Astrocyte of the spinal cord (primary cell): ENCODE measurements at regions not wholly inside any gene's neighbourhood (a gene's known extent, or its start where the extent isn't known, plus 50 kb on each side); places are given as distances from the start of the nearest gene placed in this dataset.

ENCODE experiments used
- DNase-seq: peaks from one replicate; pipeline ENCODE4 v3.0.0; 2011; ENCODE audit warnings: low read depth, low spot score
- H3K4me3 ChIP-seq: 2 replicates; pipeline ENCODE4 v1.5.1; 2011; ENCODE audit warnings: low read depth, mild to moderate bottlenecking, low read length, moderate library complexity
- in situ Hi-C: cut with HindIII; loops from 2 replicates; pipeline ENCODE4 v1.10.0; 2017; ENCODE audit warnings: low sequenced_read_pairs
- TF ChIP-seq, protein P1 (sequence below): IDR thresholded peaks from 2 replicates; pipeline ENCODE4 v1.5.1; 2012; ENCODE audit warnings: low read depth, mild to moderate bottlenecking, low read length, inconsistent platforms

DNA sequence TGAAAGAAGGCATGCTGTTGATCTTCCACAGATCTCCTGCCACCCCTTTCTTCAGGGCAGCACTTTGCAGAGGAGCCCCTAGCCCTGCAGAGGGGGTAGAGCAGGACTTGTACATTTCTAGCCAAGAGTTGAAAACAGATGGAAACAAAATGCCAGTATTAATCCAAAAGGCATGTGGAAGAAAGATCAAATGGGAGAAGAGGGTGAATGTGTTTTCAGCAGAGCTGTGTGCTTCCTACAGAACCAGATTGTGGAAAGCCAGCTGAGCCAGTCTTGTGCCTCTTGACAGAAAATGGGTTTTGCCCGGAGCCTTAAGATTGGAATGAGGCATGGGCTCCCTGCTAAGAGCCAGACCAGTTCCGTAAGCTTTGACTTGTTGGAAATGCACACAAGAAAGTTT lies 105.2 kb upstream of the TSPAN2 start:
- no peak for DNase-seq
- TF ChIP-seq, protein P1, sequence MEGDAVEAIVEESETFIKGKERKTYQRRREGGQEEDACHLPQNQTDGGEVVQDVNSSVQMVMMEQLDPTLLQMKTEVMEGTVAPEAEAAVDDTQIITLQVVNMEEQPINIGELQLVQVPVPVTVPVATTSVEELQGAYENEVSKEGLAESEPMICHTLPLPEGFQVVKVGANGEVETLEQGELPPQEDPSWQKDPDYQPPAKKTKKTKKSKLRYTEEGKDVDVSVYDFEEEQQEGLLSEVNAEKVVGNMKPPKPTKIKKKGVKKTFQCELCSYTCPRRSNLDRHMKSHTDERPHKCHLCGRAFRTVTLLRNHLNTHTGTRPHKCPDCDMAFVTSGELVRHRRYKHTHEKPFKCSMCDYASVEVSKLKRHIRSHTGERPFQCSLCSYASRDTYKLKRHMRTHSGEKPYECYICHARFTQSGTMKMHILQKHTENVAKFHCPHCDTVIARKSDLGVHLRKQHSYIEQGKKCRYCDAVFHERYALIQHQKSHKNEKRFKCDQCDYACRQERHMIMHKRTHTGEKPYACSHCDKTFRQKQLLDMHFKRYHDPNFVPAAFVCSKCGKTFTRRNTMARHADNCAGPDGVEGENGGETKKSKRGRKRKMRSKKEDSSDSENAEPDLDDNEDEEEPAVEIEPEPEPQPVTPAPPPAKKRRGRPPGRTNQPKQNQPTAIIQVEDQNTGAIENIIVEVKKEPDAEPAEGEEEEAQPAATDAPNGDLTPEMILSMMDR = no peak
- in situ Hi-C loops = no loop called here

DNA sequence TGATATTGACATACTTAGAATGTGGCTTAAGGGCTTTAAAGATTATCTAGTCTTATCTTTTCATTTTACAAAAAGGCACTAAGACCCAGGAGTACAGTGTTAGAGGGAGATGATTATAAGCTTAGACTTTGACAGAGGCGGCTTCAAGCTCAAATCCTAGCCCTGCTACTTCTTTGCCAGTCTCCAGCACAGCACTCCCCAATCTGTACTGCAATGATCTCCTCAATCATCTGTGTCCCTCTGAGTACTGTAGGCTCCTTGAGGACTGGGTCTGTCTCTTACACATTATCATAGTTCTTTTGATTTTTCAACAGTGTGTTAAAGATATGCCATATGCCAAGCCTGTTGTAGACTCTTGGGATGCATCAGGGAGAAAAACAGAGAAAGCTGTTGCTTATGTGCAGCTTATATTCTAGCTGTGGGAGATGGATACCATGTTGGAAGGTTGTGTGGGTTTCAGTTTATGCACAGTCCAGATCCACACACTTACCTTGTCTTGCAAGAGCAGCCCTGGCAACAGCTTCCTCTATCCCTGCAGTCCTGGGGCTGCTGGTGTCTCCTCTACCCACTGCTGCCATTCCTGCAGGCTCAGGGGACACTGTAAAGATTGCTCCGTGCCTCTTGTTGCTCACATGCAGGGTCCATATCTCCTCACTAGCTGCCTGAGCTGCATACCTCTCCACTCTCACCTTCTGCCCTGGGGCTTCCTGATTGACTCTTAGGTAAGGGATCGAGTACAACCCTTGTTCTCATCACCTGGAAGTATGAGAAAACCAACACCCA lies 103.9 kb upstream of the TSPAN2 start:
- in situ Hi-C loops = no loop called here
- TF ChIP-seq, protein P1 = no peak
- DNase-seq = no peak
- H3K4me3 ChIP-seq = no peak overlapping the region

More for the DNA sequence above, 105.2 kb upstream of the TSPAN2 start:
- no peak overlapping the region for H3K4me3 ChIP-seq

DNA sequence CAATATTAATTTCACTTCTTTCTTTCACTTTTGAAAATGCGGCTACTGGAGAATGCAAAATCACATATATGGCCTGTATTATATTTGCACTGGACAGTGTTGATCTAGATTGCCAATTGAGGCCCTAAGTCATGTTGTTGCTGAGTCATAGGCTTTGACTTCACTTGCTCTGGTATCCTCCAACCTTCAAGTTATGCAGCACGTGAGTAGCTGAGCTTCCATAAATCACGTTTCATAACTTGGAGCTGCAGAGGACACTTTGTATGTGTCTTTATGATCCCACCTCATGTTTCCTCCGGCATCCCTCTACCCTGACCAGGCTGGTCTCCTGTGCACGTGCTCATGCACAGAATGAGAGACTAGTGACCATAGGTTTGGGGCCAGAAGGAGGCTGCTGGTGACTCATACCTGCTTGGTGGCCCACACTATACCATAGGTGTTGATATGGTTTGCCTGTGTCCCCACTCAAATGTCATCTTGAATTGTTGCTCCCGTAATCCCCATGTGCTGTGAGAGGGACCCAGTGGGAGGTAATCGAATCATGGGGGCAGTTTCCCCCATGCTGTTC lies 103.0 kb upstream of the TSPAN2 start:
- DNase-seq = no peak
- TF ChIP-seq, protein P1 = no peak
- no peak overlapping the region for H3K4me3 ChIP-seq
- in situ Hi-C loops = no loop called here

DNA sequence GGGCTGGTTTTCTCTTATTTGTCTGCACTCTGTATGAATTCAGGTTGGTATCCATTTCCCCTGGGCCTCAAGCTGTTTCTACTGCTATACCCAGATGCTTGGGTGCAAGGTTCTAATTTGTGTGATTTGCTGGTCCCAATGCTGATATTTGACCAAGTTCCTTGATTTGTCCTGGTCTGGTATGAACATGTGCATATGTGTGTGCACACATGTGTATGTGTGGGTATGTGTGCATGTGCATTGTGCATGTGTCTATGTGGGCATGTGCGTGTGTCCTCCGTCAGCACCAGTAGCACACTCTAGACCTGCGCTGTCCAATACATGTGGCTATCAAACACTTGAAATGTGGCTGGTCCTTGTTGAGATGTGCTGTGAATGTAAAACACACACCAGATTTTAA lies 102.4 kb upstream of the TSPAN2 start:
- no peak for DNase-seq
- in situ Hi-C loops = no loop called here
- TF ChIP-seq, protein P1 = no peak
- no peak overlapping the region for H3K4me3 ChIP-seq

GRCh38 chr1:115190540-115191170 lies 101.4 kb upstream of the TSPAN2 start:
- TF ChIP-seq, protein P1 = no peak
- DNase-seq = no peak
- H3K4me3 ChIP-seq = no peak overlapping the region
- in situ Hi-C loops = no loop called here

GRCh38 chr1:115189814-115190539 lies 100.7 kb upstream of the TSPAN2 start:
- peak; percentile 91 for DNase-seq
- H3K4me3 ChIP-seq = no peak overlapping the region
- TF ChIP-seq, protein P1 = no peak
- in situ Hi-C loops = no loop called here
